Activated CD4-positive, alpha-beta T cell treated with anti-CD3 and anti-CD28 coated beads, Interleukin-2, amount 10 ng/mL, durations not matched to agents 7 days and 5 days (primary cell): ENCODE measurements at regions not wholly inside any gene's neighbourhood (a gene's known extent, or its start where the extent isn't known, plus 50 kb on each side); places are given as distances from the start of the nearest gene placed in this dataset.

Experiments used
- CTCF ChIA-PET: fragments of 350-600 bp; sonication (Branson Sonifier 250); formaldehyde crosslinking; loops from one replicate; lab custom pipeline; 2021; ENCODE audit warnings: antibody characterized with exemption; lab: Charles Lee
- POLR2A ChIA-PET: fragments of 350-600 bp; sonication (Branson Sonifier 250); formaldehyde crosslinking; loops from one replicate; lab custom pipeline; 2021; ENCODE audit warnings: antibody characterized with exemption; lab: Charles Lee
- DNase-seq: peaks from one replicate; pipeline ENCODE4 v3.0.0-alpha.2; 2020
- H3K27ac Mint-ChIP-seq: one replicate; pipeline ENCODE4 v1.8.0; 2021; ENCODE audit warnings: mild to moderate bottlenecking, moderate library complexity, mixed read lengths
- H3K27me3 Mint-ChIP-seq: one replicate; pipeline ENCODE4 v1.8.0; 2021; ENCODE audit warnings: mixed read lengths
- H3K36me3 Mint-ChIP-seq: one replicate; pipeline ENCODE4 v1.8.0; 2021; ENCODE audit warnings: low read depth, mixed read lengths
- H3K4me1 Mint-ChIP-seq: one replicate; pipeline ENCODE4 v1.8.0; 2021; ENCODE audit warnings: mixed read lengths
- H3K4me3 Mint-ChIP-seq: one replicate; pipeline ENCODE4 v1.8.0; 2021; ENCODE audit warnings: mild to moderate bottlenecking, moderate library complexity, mixed read lengths
- H3K9me3 Mint-ChIP-seq: one replicate; pipeline ENCODE4 v1.8.0; 2021; ENCODE audit warnings: mixed read lengths

DNA sequence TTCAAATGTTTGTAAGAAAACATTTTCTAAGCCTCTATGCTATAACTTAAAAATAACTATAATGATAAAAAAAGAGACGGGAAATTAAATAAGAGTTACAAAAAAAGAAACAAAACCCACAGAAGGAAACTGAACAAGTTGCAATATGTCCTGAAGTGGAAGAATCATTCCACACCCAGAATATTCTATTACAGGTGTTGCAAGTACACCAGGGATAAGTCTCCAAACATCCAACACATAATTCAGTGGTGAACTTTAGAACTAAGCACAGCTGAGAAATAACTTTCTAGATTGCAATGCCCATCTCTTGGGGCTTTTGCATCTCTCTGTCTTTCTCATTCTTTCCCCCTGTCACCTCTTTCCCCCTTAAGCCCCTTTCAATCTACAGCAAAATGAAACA is 325.2 kb downstream of the BRINP1 start:
- DNase-seq: no peak
- no peaks in the 10 kb centered on the region for H3K36me3 Mint-ChIP-seq
- no peaks in the 10 kb centered on the region for H3K4me1 Mint-ChIP-seq
- ChIA-PET POLR2A (no interaction called here), CTCF (no interaction called here)
- H3K27ac Mint-ChIP-seq: no peak overlapping the region
- H3K9me3 Mint-ChIP-seq: peaks cover 3% of the 10 kb centered on the region
- H3K4me3 Mint-ChIP-seq: no peak overlapping the region
- no peaks in the 10 kb centered on the region for H3K27me3 Mint-ChIP-seq

DNA sequence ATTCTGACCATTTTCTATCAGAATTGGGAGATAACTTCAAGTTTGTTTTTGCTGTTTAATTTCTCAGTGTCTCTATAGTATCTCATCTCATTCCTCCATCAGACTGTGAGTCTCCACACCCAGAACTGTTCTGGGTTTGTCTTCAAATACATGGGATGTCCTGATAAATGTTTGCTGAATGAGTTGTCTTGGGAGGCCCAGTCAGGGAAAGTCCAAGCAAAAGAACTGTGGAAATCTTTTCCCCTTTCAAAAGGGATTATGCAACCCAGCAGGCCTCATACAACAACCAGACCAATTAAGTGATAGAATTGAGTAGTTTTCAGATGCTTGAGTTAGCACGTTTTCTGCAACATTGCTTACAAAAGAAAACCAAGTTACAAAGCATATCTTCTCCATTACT is 324.4 kb downstream of the BRINP1 start:
- Mint-ChIP-seq H3K27me3 (no peaks in the 10 kb centered on the region), H3K9me3 (peaks cover 3% of the 10 kb centered on the region), H3K4me1 (no peaks in the 10 kb centered on the region), H3K27ac (no peak overlapping the region), H3K36me3 (no peaks in the 10 kb centered on the region), H3K4me3 (no peak overlapping the region)
- DNase-seq: no peak
- POLR2A ChIA-PET: no interaction called here
- CTCF ChIA-PET: no interaction called here

DNA sequence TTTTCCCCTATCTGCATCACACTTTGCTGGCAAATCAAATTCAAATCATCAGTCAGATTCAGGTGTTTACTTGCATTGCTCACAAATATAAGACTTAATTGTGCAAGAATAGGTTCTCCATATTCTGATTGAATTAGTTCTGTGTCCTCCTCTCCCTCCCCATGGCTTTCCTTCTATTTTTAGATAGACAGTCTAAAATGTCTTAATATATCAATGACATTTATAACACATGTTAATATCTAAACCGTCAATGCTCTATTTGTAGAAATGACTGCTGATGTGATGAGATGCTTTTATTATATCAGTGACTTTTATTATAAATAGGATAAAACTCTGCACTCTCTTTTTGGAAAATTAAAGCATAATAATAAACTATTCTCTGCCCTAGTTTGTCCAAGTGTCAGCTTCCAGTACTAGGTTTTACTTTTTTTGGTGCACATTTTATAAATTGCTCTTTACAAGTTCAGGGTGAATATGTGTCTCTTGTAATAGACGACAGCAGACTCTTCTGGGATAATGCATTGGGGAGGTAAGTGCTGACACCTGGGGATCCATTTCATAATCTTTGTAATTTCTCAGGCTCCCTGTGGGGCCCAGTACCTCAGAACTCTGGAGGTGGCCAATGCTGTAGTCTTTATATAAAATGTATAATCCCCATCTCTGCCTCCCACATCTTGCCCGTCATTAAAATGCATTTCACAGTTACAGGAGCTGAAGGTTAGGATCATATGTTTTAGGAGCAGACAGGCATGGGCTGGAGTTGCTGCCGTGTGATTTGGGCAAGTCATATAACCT is 321.5 kb downstream of the BRINP1 start:
- no peak overlapping the region for H3K27ac Mint-ChIP-seq
- no peaks in the 10 kb centered on the region for H3K4me1 Mint-ChIP-seq
- CTCF ChIA-PET: no interaction called here
- peaks cover 3% of the 10 kb centered on the region for H3K9me3 Mint-ChIP-seq
- H3K27me3 Mint-ChIP-seq: no peaks in the 10 kb centered on the region
- no peak overlapping the region for H3K4me3 Mint-ChIP-seq
- POLR2A ChIA-PET: no interaction called here
- H3K36me3 Mint-ChIP-seq: no peaks in the 10 kb centered on the region
- DNase-seq: no peak

DNA sequence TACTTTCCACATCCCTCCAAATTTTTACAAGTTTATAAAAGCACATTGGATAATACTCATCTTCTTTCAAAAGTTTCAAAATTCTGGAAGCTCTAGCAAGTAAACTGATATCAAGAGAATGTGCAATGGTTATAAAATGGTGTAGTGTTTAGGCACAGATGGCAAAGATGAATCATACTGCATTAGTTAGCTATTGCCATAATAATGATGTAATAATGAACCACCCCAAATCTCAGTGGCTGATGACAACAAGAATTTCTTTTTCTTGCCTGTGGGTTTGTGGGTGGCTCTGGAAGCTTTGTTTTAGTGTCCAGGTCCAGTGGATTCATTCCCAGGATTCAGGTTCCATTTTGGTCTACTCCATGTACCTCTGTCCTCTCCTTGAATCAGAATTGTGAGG is 319.0 kb downstream of the BRINP1 start:
- Mint-ChIP-seq H3K27me3 (no peaks in the 10 kb centered on the region), H3K4me3 (no peak overlapping the region), H3K36me3 (no peaks in the 10 kb centered on the region), H3K27ac (no peak overlapping the region), H3K9me3 (no peaks in the 10 kb centered on the region), H3K4me1 (no peaks in the 10 kb centered on the region)
- no peak for DNase-seq
- ChIA-PET POLR2A (no interaction called here), CTCF (no interaction called here)

DNA sequence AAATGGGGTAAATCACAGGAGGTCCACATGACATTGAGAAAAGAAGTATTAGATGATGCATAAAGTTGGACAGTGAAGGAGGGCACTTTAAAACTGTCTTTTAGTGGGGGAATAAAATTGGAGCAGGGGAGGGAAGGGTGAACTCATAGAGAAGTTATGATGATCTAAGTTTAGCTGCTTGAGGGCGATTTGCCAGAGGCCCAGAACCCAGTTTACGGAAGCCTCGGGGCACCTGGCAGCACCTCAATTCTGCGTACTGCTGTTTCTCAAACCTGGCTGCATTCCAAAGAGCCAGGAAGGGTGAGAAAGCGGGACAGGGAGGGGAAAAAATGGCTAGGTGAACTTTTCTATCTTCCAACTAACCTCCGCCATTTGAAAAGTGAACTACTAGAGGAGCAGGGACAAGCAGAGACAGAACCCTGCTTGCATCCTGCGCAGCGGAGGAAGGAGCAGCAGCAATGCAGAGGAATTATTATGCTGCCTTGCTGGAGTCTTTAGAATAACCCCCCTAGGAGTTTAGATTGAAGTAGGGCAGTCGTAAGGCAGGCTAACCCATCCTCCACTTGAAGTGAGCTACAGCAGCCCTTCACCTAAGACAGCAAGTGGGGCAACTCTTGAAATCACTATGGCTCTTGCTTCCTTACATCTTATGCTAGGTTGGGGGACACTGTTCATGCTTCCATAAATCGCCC is 316.8 kb downstream of the BRINP1 start:
- POLR2A ChIA-PET: no interaction called here

DNA sequence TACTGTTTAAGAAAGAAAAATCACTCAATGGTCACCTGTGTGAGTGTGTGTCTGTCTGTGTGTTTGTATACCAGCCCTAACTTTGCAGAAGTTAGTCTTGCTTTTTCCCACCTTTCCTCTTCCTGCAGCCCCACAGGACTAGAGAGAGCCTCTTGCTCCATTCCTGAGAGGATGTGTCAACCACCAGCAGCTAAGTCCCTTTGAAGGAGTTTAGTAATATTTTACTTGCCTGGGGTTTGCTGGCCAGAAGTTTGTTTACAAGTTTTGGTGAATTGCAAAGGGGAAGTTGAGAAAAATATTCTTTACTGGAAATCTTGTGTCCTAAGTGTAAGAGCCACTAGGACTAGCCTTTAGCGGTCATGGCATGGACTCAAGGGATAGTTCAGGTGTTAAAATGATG is 316.2 kb downstream of the BRINP1 start:
- ChIA-PET CTCF (no interaction called here), POLR2A (no interaction called here)
- Mint-ChIP-seq H3K27ac (no peak overlapping the region), H3K36me3 (no peaks in the 10 kb centered on the region), H3K4me1 (no peaks in the 10 kb centered on the region), H3K27me3 (no peaks in the 10 kb centered on the region), H3K4me3 (no peak overlapping the region), H3K9me3 (no peaks in the 10 kb centered on the region)
- DNase-seq: no peak

More for the DNA sequence above, 316.8 kb downstream of the BRINP1 start:
- H3K27me3 Mint-ChIP-seq: no peaks in the 10 kb centered on the region
- no peak overlapping the region for H3K4me3 Mint-ChIP-seq
- no peak overlapping the region for H3K27ac Mint-ChIP-seq
- no peaks in the 10 kb centered on the region for H3K4me1 Mint-ChIP-seq
- no peaks in the 10 kb centered on the region for H3K9me3 Mint-ChIP-seq
- CTCF ChIA-PET: no interaction called here
- no peaks in the 10 kb centered on the region for H3K36me3 Mint-ChIP-seq
- no peak for DNase-seq

DNA sequence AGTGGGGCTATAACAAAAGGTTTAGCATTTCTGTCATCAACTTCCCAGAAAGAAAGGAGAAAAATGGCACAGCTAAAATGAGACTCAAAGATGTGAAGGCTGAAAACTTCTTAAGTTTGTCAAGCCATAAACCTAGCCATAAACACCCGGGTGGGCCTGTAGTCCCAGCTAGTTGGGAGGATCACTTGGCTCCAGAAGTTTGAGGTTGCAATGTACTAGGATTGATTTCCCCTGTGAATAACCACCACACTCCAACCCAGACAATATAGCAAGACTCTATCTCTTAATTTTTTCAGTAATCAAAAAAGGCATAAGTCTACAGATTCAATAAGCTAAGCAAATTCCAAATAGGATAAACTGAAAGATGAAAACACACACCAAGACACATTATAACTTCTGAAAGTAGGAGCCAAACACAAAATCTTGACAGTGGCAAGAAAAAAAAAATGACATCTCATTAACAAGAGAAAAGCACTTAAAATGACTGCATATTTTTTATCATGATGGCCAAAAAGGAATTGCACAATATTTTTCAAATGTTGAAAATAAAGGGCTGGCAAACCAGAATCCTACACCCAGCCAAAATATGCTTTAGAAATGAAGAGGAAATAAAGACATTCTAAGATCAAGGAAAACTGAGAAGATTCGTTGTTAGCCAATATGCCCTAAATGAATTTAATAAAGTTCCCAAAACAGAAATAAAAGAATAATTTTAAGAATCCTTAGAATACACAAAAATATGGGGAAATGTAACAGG is 308.4 kb downstream of the BRINP1 start:
- POLR2A ChIA-PET: no interaction called here
- no peak for DNase-seq
- CTCF ChIA-PET: no interaction called here
- no peaks in the 10 kb centered on the region for H3K9me3 Mint-ChIP-seq
- H3K27ac Mint-ChIP-seq: no peak overlapping the region
- no peaks in the 10 kb centered on the region for H3K4me1 Mint-ChIP-seq
- no peaks in the 10 kb centered on the region for H3K36me3 Mint-ChIP-seq
- H3K27me3 Mint-ChIP-seq: no peaks in the 10 kb centered on the region
- no peak overlapping the region for H3K4me3 Mint-ChIP-seq

DNA sequence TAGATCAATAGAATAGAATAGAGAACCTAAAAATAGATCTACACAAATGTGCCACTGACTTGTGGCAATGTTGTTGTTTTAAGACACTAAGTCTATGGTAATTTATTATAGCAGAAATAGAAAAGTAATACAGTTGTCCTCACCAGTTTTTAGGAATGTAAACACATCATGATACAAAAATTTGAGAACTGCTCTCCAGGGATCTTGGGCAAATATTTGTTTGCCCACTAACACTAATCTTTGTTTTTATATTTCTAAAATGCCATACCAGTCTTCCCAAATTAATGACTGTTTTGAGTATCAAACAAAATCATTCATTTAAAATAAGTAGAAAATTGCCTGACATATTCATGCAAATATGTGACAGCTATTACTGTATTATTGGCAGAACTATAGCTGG is 297.6 kb downstream of the BRINP1 start:
- H3K36me3 Mint-ChIP-seq: no peaks in the 10 kb centered on the region
- H3K9me3 Mint-ChIP-seq: no peaks in the 10 kb centered on the region
- POLR2A ChIA-PET: no interaction called here
- no peak for DNase-seq
- no peaks in the 10 kb centered on the region for H3K27me3 Mint-ChIP-seq
- H3K4me1 Mint-ChIP-seq: peaks cover 4% of the 10 kb centered on the region
- CTCF ChIA-PET: interaction anchor here (0.6 kb wide), 1 partner anchor 9 kb away, joined by 3 read pairs; no protein-coding TSS in a partner anchor
- H3K27ac Mint-ChIP-seq: no peak overlapping the region
- no peak overlapping the region for H3K4me3 Mint-ChIP-seq

DNA sequence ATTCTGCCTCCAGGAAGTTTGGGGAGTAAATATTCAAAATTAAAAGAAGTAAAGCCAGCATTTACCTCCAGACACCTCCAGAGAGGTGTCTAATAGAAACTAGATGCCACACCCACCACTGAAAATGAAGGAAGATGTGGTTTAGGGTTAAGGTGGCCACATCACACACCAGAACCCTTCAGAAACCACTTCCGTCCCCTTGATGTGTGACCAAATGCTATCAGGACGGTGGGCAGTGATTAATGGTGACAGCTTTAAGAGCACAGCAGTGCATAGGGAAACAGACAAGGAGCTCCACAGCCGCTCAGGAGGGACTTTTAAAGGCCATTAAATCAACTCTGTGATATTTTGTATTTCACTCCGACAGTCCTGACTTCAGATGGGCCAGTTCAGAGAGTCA is 295.2 kb downstream of the BRINP1 start:
- H3K9me3 Mint-ChIP-seq: no peaks in the 10 kb centered on the region
- no peaks in the 10 kb centered on the region for H3K36me3 Mint-ChIP-seq
- no peak overlapping the region for H3K4me3 Mint-ChIP-seq
- CTCF ChIA-PET: no interaction called here
- no peak overlapping the region for H3K27ac Mint-ChIP-seq
- no peak for DNase-seq
- peaks cover 4% of the 10 kb centered on the region for H3K4me1 Mint-ChIP-seq
- POLR2A ChIA-PET: no interaction called here
- no peaks in the 10 kb centered on the region for H3K27me3 Mint-ChIP-seq

DNA sequence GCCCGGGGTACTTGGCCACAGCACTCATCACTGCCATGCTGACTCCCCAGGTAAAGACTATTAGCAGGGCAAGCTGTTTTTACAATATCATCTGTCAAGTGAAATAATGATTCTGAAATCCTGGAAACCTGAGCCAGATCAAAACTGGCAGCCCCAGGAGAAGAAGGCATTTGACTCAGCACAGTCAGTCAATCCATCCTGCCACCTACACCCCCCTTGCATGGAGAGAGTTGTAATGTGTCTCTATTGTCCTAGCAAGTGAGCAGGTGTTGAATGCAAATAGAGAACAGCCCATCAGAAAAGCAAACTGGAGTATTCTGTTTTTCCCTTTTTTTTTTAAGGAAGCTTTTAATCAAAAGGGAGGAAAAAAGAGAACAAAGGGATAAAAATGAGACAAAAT is 291.2 kb downstream of the BRINP1 start:
- Mint-ChIP-seq H3K36me3 (no peaks in the 10 kb centered on the region), H3K27ac (no peak overlapping the region), H3K4me1 (peaks cover 4% of the 10 kb centered on the region), H3K9me3 (no peaks in the 10 kb centered on the region), H3K4me3 (no peak overlapping the region), H3K27me3 (no peaks in the 10 kb centered on the region)
- no peak for DNase-seq
- ChIA-PET CTCF (no interaction called here), POLR2A (no interaction called here)

DNA sequence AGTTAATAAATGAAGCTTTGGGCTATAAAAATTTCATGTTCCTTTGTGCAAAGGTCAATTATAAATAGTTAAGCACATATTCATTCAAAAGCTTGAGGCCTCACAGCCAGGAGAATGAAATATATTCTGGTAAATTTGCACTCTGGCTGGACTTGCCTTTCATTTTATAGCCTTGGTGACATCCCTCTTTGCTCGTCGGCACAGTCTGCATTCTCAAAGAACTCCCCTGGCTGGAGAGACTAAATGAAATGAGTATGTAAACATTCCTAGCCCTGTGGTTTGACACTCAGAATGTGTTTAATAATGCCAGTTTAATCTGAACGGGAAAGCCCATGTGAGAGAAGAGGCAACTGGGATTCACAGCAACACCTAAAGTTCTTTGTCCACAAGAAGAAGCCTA is 285.6 kb downstream of the BRINP1 start:
- H3K27me3 Mint-ChIP-seq: no peaks in the 10 kb centered on the region
- no peak overlapping the region for H3K4me3 Mint-ChIP-seq
- H3K27ac Mint-ChIP-seq: no peak overlapping the region
- H3K4me1 Mint-ChIP-seq: no peaks in the 10 kb centered on the region
- ChIA-PET CTCF (no interaction called here), POLR2A (no interaction called here)
- peaks cover 2% of the 10 kb centered on the region for H3K9me3 Mint-ChIP-seq
- DNase-seq: no peak
- no peaks in the 10 kb centered on the region for H3K36me3 Mint-ChIP-seq

DNA sequence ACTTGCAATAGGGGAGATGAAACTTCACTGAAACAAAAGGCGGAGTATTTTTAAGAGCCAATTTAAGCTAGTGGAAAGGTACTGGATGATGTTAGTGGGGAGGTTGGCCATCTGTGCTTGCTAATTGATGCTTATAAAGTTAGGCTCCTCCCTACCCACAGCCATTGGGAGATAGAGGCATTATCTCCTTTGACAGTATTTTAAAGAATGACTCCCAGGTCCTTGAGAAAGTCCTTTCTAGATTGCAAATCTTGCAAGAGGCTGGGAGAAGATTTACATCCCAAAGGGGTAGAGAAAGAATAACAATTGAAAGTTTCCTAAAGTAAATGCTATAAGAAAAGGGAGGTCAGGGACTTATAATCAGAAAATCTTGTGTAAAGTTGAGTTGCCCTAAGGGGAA is 282.6 kb downstream of the BRINP1 start:
- DNase-seq: no peak
- Mint-ChIP-seq H3K27me3 (no peaks in the 10 kb centered on the region), H3K36me3 (no peaks in the 10 kb centered on the region), H3K27ac (no peak overlapping the region), H3K4me3 (no peak overlapping the region), H3K9me3 (peaks cover 2% of the 10 kb centered on the region), H3K4me1 (no peaks in the 10 kb centered on the region)
- ChIA-PET POLR2A (no interaction called here), CTCF (no interaction called here)

DNA sequence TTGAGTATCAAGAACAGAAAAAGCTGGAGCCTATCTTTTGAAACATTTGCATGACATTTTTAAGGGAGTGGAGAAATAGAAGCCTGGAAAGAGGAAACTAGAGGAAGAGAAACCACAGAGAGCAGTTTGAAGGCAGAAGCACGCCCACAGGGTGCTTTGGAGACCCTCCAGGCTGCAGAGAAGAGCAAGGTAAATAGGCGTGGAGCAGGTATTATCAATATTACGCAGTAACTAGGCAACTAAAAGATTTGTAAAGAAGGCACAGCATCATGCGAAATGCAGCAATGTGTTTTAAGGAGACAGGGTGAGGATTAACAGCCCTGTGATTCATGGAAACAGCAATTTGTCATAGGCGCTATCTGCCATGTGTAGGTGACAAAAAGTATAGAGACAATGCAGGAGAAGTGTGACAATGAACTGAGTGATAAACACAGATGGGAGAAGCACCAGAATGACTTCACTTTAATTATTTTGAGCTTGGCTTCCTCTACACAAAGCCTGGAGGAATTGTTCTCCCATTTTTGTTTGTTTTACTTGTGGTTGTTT is 281.2 kb downstream of the BRINP1 start:
- ChIA-PET CTCF (no interaction called here), POLR2A (no interaction called here)
- no peaks in the 10 kb centered on the region for H3K27me3 Mint-ChIP-seq
- no peak overlapping the region for H3K27ac Mint-ChIP-seq
- H3K36me3 Mint-ChIP-seq: no peaks in the 10 kb centered on the region
- DNase-seq: no peak
- peaks cover 2% of the 10 kb centered on the region for H3K9me3 Mint-ChIP-seq
- H3K4me1 Mint-ChIP-seq: no peaks in the 10 kb centered on the region
- no peak overlapping the region for H3K4me3 Mint-ChIP-seq
